Tibial nerve (tissue), 3 donors: ENCODE measurements at regions not wholly inside any gene's neighbourhood (a gene's known extent, or its start where the extent isn't known, plus 50 kb on each side); places are given as distances from the start of the nearest gene placed in this dataset.

Source experiments
- POLR2A ChIP-seq, 2 donors: fragments of 450-650 bp; IDR thresholded peaks; one replicate each; pipeline ENCODE4 v1.6.1; 2017; ENCODE audit warnings: antibody characterized with exemption in 2 of 2, mild to moderate bottlenecking in 2 of 2, moderate library complexity in 2 of 2
- TF ChIP-seq, protein P1 (sequence below), 5 experiments: fragments of 200-600 bp in 3 of 5; fragments of 450-650 bp in 2 of 5; sonication (generic) in 3 of 5; IDR thresholded peaks; one replicate each; pipeline ENCODE4 v1.5.1; 2016 to 2019; ENCODE audit warnings: antibody characterized with exemption in 5 of 5, mild to moderate bottlenecking in 3 of 5, moderate library complexity in 2 of 5

- TF ChIP-seq POLR2A (IDR thresholded peaks at IDR 0.05) = no peak
- TF ChIP-seq, protein P1, sequence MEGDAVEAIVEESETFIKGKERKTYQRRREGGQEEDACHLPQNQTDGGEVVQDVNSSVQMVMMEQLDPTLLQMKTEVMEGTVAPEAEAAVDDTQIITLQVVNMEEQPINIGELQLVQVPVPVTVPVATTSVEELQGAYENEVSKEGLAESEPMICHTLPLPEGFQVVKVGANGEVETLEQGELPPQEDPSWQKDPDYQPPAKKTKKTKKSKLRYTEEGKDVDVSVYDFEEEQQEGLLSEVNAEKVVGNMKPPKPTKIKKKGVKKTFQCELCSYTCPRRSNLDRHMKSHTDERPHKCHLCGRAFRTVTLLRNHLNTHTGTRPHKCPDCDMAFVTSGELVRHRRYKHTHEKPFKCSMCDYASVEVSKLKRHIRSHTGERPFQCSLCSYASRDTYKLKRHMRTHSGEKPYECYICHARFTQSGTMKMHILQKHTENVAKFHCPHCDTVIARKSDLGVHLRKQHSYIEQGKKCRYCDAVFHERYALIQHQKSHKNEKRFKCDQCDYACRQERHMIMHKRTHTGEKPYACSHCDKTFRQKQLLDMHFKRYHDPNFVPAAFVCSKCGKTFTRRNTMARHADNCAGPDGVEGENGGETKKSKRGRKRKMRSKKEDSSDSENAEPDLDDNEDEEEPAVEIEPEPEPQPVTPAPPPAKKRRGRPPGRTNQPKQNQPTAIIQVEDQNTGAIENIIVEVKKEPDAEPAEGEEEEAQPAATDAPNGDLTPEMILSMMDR (IDR thresholded peaks at IDR 0.05) = no peak
Observed at GRCh38 chr7:121761399-121761798, 111.6 kb upstream of the PTPRZ1 start.
